Heart left ventricle (tissue), 16 donors: ENCODE measurements at regions not wholly inside any gene's neighbourhood (a gene's known extent, or its start where the extent isn't known, plus 50 kb on each side); places are given as distances from the start of the nearest gene placed in this dataset.
"Not testable (repeated sequence)": the region's sequence is repeated elsewhere in the genome, so short reads cannot be mapped to it uniquely, and the experiment has no call there.

Experiments
- ATAC-seq, 4 donors: fragments of 200-7000 bp; cut with Tn5 transposase; one replicate each; pipeline ENCODE4 v1.9.1; 2020 to 2022; ENCODE audit warnings: moderate library complexity in 4 of 4, mild to moderate bottlenecking in 3 of 4, moderate number of reproducible peaks in 1 of 4
- DNase-seq, 5 donors: peaks; one replicate each; pipeline ENCODE4 v3.0.0-alpha.2; 2020
- H3K27ac ChIP-seq, 12 donors: fragments of 200-600 bp; sonication (generic) in 4 of 12; one replicate each; pipeline versions ENCODE4 v1.5.0 to v1.8.0; 2016 to 2022; ENCODE audit warnings: mild to moderate bottlenecking in 2 of 12
- H3K27me3 ChIP-seq, 9 donors: fragments of 200-600 bp; sonication (generic) in 2 of 9; one replicate each; pipeline versions ENCODE4 v1.5.1 to v1.8.0; 2016 to 2022; ENCODE audit warnings: mild to moderate bottlenecking in 3 of 9
- H3K36me3 ChIP-seq, 9 donors: fragments of 200-600 bp; sonication (generic) in 2 of 9; one replicate each; pipeline versions ENCODE4 v1.5.0 to v1.8.0; 2018 to 2022; ENCODE audit warnings: mild to moderate bottlenecking in 2 of 9
- H3K4me1 ChIP-seq, 12 donors: fragments of 200-600 bp; sonication (generic) in 4 of 12; one replicate each; pipeline versions ENCODE4 v1.5.0 to v1.8.0; 2016 to 2022; ENCODE audit warnings: mild to moderate bottlenecking in 3 of 12
- H3K4me3 ChIP-seq, 12 donors: fragments of 200-600 bp; sonication (generic) in 4 of 12; one replicate each; pipeline versions ENCODE4 v1.5.0 to v1.8.0; 2017 to 2022; ENCODE audit warnings: mild to moderate bottlenecking in 9 of 12, moderate library complexity in 4 of 12
- H3K9me3 ChIP-seq, 12 donors: fragments of 200-600 bp; sonication (generic) in 4 of 12; one replicate each; pipeline versions ENCODE4 v1.5.0 to v1.8.0; 2016 to 2022; ENCODE audit warnings: mild to moderate bottlenecking in 1 of 12
- POLR2A ChIP-seq, 2 donors: fragments of 450-650 bp; IDR thresholded peaks; one replicate each; pipeline ENCODE4 v1.6.1; 2017; ENCODE audit warnings: antibody characterized with exemption in 2 of 2, mild to moderate bottlenecking in 2 of 2, moderate library complexity in 2 of 2
- WGBS, 4 donors: extraction: QIAGEN DNeasy Blood & Tissue Kit in 2 of 4; methylation state at CpG; one replicate each; pipeline versions ENCODE4 v1.1.5 to v1.1.7; 2013 to 2018; 5-methylcytosine and 5-hydroxymethylcytosine counted together
- intact Hi-C, 10 donors: fragments of 100-400 bp; cut with DNase I; formaldehyde crosslinking; loops; one replicate each; pipeline versions ENCODE4 v1.11.1 to v1.14.2; 2022
- TF ChIP-seq, protein P1 (sequence below), 12 donors: fragments of 200-600 bp; sonication (generic) in 4 of 12; IDR thresholded peaks; one replicate each; pipeline versions ENCODE4 v1.5.0 to v1.8.0; 2018 to 2022; ENCODE audit warnings: antibody characterized with exemption in 12 of 12, mild to moderate bottlenecking in 5 of 12
- donor health status: ischemic (EF 13 %, LVEDD 7.1; RV severe dilation, severe dysfunction).
- donor health status: healthy with polysubstance abuse.
- donor health status: DM: no; HTN: yes; CAD: no.
- donor health status: DM: no; HTN: no; CAD: no.
- donor health status: ischemic (EF 25% LVEDD 6.9; RV normal size, moderate dysfunction).
- donor health status: ischemic (EF 25% LVEDD 5.7; RV mildly dilated, moderate dysfunction).
- donor health status: healthy.
- donor health status: DM: yes; HTN: yes; CAD: no.
- donor health status: ischemic (EF 35%, LVEDD 5.7; RV mildly dilated, moderate dysfunction).
- donor health status: nonischemic (EF 11% LVEDD 7.7; RV severe dilation, severe dysfunction).
- donor health status: DM: yes; HTN: yes; CAD: no.
- donor health status: PGD.
- donor health status: ischemic (EF 29% LVEDD 5.4; RV normal size, mild dysfunction).
- donor health status: nonischemic (EF 23%, LVEDD 6.1; RV moderate dilation, normal function).

DNA sequence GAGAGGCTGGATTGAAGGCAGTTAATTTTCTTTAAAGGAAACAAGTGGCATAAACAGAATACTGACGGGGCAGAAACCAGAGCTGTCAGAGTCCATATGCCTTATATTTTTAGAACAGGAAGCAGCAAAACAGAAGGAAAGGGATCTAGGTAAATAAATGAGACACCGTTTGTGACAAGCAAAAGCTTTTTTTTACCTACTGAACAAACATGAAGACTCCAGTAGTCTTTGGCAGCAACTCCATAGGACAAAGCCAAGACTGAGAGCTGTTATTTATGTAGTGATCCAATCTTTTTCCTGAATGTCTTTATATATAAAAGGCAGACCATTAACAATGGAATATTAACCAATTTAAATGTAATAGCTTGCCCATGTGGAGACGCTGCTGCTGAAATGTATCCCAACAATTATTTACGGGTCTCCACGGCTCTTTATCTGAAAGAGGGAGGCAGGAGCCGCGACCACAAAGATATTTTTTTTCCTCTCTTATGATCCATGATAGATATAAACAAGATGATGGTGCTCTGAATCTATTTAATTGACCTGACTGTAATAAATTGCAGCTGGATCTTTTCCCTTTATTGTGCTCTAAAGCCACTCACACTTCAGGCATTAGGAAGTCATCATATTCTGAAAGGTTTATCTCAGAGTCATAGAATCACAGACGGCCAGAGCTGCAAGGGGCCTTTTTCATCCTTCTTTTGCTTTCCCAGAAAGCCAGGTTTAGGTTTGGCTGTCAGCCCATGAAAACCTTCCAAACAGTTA lies 687.8 kb downstream of the EFNB2 start:
- H3K9me3 ChIP-seq = no peaks in the 10 kb centered on the region
- intact Hi-C loops = no loop called here
- H3K4me1 ChIP-seq = peaks cover 0 to 9% (median 0%) of the 10 kb centered on the region in 12 donors
- H3K27me3 ChIP-seq = no peaks in the 10 kb centered on the region
- DNase-seq (no peak), ATAC-seq (peak in 1 of 4 donors; percentile 61)
- WGBS, 4 donors = 36 to 50% (median 40%) methylated on average over 8 of the region's 8 CpGs
- H3K36me3 ChIP-seq = no peaks in the 10 kb centered on the region
- TF ChIP-seq, protein P1, sequence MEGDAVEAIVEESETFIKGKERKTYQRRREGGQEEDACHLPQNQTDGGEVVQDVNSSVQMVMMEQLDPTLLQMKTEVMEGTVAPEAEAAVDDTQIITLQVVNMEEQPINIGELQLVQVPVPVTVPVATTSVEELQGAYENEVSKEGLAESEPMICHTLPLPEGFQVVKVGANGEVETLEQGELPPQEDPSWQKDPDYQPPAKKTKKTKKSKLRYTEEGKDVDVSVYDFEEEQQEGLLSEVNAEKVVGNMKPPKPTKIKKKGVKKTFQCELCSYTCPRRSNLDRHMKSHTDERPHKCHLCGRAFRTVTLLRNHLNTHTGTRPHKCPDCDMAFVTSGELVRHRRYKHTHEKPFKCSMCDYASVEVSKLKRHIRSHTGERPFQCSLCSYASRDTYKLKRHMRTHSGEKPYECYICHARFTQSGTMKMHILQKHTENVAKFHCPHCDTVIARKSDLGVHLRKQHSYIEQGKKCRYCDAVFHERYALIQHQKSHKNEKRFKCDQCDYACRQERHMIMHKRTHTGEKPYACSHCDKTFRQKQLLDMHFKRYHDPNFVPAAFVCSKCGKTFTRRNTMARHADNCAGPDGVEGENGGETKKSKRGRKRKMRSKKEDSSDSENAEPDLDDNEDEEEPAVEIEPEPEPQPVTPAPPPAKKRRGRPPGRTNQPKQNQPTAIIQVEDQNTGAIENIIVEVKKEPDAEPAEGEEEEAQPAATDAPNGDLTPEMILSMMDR (IDR thresholded peaks at IDR 0.05) = no peak
- TF ChIP-seq POLR2A (IDR thresholded peaks at IDR 0.05) = no peak
- H3K27ac ChIP-seq = peak overlapping the region in 1 of 12 donors; percentile 11
- no peak overlapping the region for H3K4me3 ChIP-seq

DNA sequence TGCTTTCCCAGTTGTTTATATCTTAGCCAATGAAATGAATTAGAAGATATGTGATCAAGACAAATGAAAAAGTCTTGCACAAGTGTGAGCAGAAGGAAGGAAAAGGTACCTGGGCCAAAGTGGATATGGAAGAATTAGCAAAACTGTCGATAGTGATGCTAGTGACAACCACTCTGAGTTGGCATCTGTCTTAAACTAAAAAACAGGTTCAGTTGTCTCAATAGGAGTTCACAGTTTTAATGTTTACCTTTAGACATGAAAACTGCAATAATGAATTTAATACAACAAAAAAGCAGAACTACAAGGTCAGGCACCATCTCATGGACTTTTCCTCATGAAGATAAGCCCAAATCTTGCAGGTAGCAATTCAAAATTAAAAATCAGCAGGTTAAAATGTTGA lies 688.5 kb downstream of the EFNB2 start:
- Histone ChIP-seq H3K4me3 (no peak overlapping the region), H3K27ac (no peak overlapping the region), H3K9me3 (no peaks in the 10 kb centered on the region), H3K4me1 (peaks cover 0 to 9% (median 0%) of the 10 kb centered on the region in 12 donors), H3K27me3 (no peaks in the 10 kb centered on the region), H3K36me3 (no peaks in the 10 kb centered on the region)
- intact Hi-C loops = no loop called here
- ATAC-seq (no peak), DNase-seq (no peak)
- WGBS, 4 donors = 64 to 77% (median 73%) methylated on average over 1 of the region's 1 CpG
- TF ChIP-seq, protein P1 (IDR thresholded peaks at IDR 0.05) = no peak
- no peak for TF ChIP-seq POLR2A (IDR thresholded peaks at IDR 0.05)

DNA sequence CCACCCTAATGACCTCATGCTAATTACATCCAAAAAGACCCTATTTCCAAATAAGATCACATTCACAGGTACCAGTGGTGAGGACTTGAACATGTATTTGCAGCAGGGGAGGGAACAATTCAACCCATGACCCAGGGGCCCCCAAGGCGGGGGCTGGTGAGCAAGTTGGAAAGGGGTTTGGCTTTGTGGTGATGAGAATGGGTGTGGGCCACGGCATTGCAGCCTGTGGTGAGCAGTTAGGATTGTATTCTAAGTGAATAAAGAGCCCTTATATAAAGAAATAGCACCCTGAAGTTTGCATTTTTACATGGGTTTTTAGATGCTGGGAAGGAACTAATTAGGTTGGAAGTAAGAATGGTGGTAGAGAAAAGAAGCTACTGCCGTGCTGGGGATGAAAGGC lies 694.2 kb downstream of the EFNB2 start:
- Histone ChIP-seq H3K36me3 (no peaks in the 10 kb centered on the region), H3K27ac (no peak overlapping the region), H3K9me3 (no peaks in the 10 kb centered on the region), H3K4me3 (no peak overlapping the region), H3K4me1 (no peaks in the 10 kb centered on the region), H3K27me3 (no peaks in the 10 kb centered on the region)
- ATAC-seq = no peak
- intact Hi-C loops = no loop called here
- TF ChIP-seq, protein P1 (IDR thresholded peaks at IDR 0.05) = no peak
- no peak for TF ChIP-seq POLR2A (IDR thresholded peaks at IDR 0.05)
- DNase-seq = no peak
- 87 to 91% (median 88%) methylated on average over 3 of the region's 3 CpGs for WGBS, 4 donors

- WGBS, 4 donors = 89 to 92% (median 91%) methylated on average over 8 of the region's 8 CpGs
- intact Hi-C loops = no loop called here
Observed at GRCh38 chr13:105838231-105838630, 697.2 kb downstream of the EFNB2 start.

GRCh38 chr13:105837295-105837694 lies 698.2 kb downstream of the EFNB2 start:
- H3K9me3 ChIP-seq, H3K4me1 ChIP-seq, H3K27ac ChIP-seq, DNase-seq, H3K4me3 ChIP-seq, H3K27me3 ChIP-seq, H3K36me3 ChIP-seq, intact Hi-C loops, ATAC-seq: not testable (repeated sequence)
- 95 to 98% (median 96%) methylated on average over 9 of the region's 9 CpGs for WGBS, 4 donors

More at GRCh38 chr13:105838231-105838630, 697.2 kb downstream of the EFNB2 start:
- Histone ChIP-seq H3K27me3 (no peaks in the 10 kb centered on the region), H3K4me3 (no peak overlapping the region), H3K4me1 (no peaks in the 10 kb centered on the region), H3K9me3 (no peaks in the 10 kb centered on the region), H3K36me3 (no peaks in the 10 kb centered on the region), H3K27ac (no peak overlapping the region)
- DNase-seq (no peak), ATAC-seq (no peak)
- TF ChIP-seq, protein P1 (IDR thresholded peaks at IDR 0.05) = no peak
- TF ChIP-seq POLR2A (IDR thresholded peaks at IDR 0.05) = no peak
